Left ventricle myocardium inferior (tissue), 1 donor: ENCODE measurements at regions not wholly inside any gene's neighbourhood (a gene's known extent, or its start where the extent isn't known, plus 50 kb on each side); places are given as distances from the start of the nearest gene placed in this dataset.

Experiments
- DNase-seq: peaks from one replicate; pipeline ENCODE4 v3.0.0-alpha.2; 2020
- H3K27ac ChIP-seq: fragments of 200-600 bp; replicated peaks from 2 replicates; pipeline ENCODE4 v1.8.0; 2021
- H3K27me3 ChIP-seq: fragments of 200-600 bp; 2 replicates; pipeline ENCODE4 v1.8.0; 2021; ENCODE audit warnings: low read depth
- H3K36me3 ChIP-seq: fragments of 200-600 bp; 2 replicates; pipeline ENCODE4 v1.8.0; 2021
- H3K4me1 ChIP-seq: fragments of 200-600 bp; 2 replicates; pipeline ENCODE4 v1.8.0; 2021
- H3K4me3 ChIP-seq: fragments of 200-600 bp; 2 replicates; pipeline ENCODE4 v1.8.0; 2021; ENCODE audit warnings: mild to moderate bottlenecking, moderate library complexity
- H3K9me3 ChIP-seq: fragments of 200-600 bp; replicated peaks from 2 replicates; pipeline ENCODE4 v1.8.0; 2021
- CTCF ChIP-seq: fragments of 200-600 bp; IDR thresholded peaks from 2 replicates; pipeline ENCODE4 v1.8.0; 2021; ENCODE audit warnings: antibody characterized with exemption, mild to moderate bottlenecking, borderline replicate concordance
- intact Hi-C: fragments of 100-400 bp; cut with micrococcal nuclease; formaldehyde crosslinking; loops from one replicate; pipeline ENCODE4 v1.11.0; 2022
- donor health status: DM: no; HTN: yes; CAD: no; lungs with severe emphysema.

- Histone ChIP-seq H3K9me3 (no peaks in the 10 kb centered on the region), H3K27ac (no peak overlapping the region), H3K27me3 (no peaks in the 10 kb centered on the region), H3K4me3 (no peak overlapping the region), H3K36me3 (no peaks in the 10 kb centered on the region), H3K4me1 (no peaks in the 10 kb centered on the region)
- TF ChIP-seq CTCF: no peak
- DNase-seq: no peak
- intact Hi-C loops: no loop called here
Measured at GRCh38 chr3:28677581-28677980, 329.0 kb upstream of the AZI2 start.

- no peak for TF ChIP-seq CTCF
- Histone ChIP-seq H3K4me3 (no peak overlapping the region), H3K4me1 (no peaks in the 10 kb centered on the region), H3K36me3 (no peaks in the 10 kb centered on the region), H3K27me3 (no peaks in the 10 kb centered on the region), H3K27ac (no peak overlapping the region), H3K9me3 (no peaks in the 10 kb centered on the region)
- DNase-seq: no peak
- intact Hi-C loops: no loop called here
Measured at GRCh38 chr3:28678086-28678485, 329.5 kb upstream of the AZI2 start.

- Histone ChIP-seq H3K27ac (no peak overlapping the region), H3K4me3 (no peak overlapping the region), H3K27me3 (no peaks in the 10 kb centered on the region), H3K9me3 (no peaks in the 10 kb centered on the region), H3K36me3 (no peaks in the 10 kb centered on the region), H3K4me1 (no peaks in the 10 kb centered on the region)
- intact Hi-C loops: no loop called here
- DNase-seq: no peak
- no peak for TF ChIP-seq CTCF
Measured at GRCh38 chr3:28680050-28680449, 331.4 kb upstream of the AZI2 start.

- H3K36me3 ChIP-seq: no peaks in the 10 kb centered on the region
Measured at GRCh38 chr3:28682121-28682520, 333.5 kb upstream of the AZI2 start.

GRCh38 chr3:28690176-28690575, 341.6 kb upstream of the AZI2 start:
- intact Hi-C loops: no loop called here
- Histone ChIP-seq H3K27ac (no peak overlapping the region), H3K9me3 (no peaks in the 10 kb centered on the region), H3K4me1 (no peaks in the 10 kb centered on the region), H3K27me3 (no peaks in the 10 kb centered on the region), H3K36me3 (no peaks in the 10 kb centered on the region), H3K4me3 (no peak overlapping the region)
- TF ChIP-seq CTCF: no peak
- DNase-seq: no peak

More at GRCh38 chr3:28682121-28682520, 333.5 kb upstream of the AZI2 start:
- H3K4me1 ChIP-seq: no peaks in the 10 kb centered on the region
- H3K4me3 ChIP-seq: no peak overlapping the region
- no peaks in the 10 kb centered on the region for H3K27me3 ChIP-seq
- no peak for TF ChIP-seq CTCF
- no peak for DNase-seq
- intact Hi-C loops: no loop called here
- H3K9me3 ChIP-seq: no peaks in the 10 kb centered on the region
- no peak overlapping the region for H3K27ac ChIP-seq

GRCh38 chr3:28698706-28699105, 350.1 kb upstream of the AZI2 start:
- intact Hi-C loops: no loop called here
- no peak for DNase-seq
- Histone ChIP-seq H3K4me1 (no peaks in the 10 kb centered on the region), H3K9me3 (no peaks in the 10 kb centered on the region), H3K4me3 (no peak overlapping the region), H3K27me3 (no peaks in the 10 kb centered on the region), H3K27ac (no peak overlapping the region), H3K36me3 (no peaks in the 10 kb centered on the region)
- TF ChIP-seq CTCF: no peak
